Prostate gland (tissue), 2 donors: ENCODE measurements at regions not wholly inside any gene's neighbourhood (a gene's known extent, or its start where the extent isn't known, plus 50 kb on each side); places are given as distances from the start of the nearest gene placed in this dataset.

Experiments
- CTCF ChIP-seq, 4 experiments: fragments of 200-600 bp in 2 of 4; fragments of 450-650 bp in 2 of 4; sonication (generic) in 2 of 4; IDR thresholded peaks; 1 replicate in 3 of 4; 2 replicates in 1 of 4; pipeline ENCODE4 v1.5.1; 2016 to 2019; ENCODE audit warnings: antibody characterized with exemption in 4 of 4, mild to moderate bottlenecking in 2 of 4, moderate library complexity in 2 of 4
- POLR2A ChIP-seq: fragments of 450-650 bp; IDR thresholded peaks from one replicate; pipeline ENCODE4 v1.6.1; 2016; ENCODE audit warnings: antibody characterized with exemption, mild to moderate bottlenecking
- POLR2AphosphoS5 ChIP-seq: sonication (generic); formaldehyde crosslinking; IDR thresholded peaks from one replicate; pipeline ENCODE4 v1.6.1; 2017; ENCODE audit warnings: antibody characterized with exemption

DNA sequence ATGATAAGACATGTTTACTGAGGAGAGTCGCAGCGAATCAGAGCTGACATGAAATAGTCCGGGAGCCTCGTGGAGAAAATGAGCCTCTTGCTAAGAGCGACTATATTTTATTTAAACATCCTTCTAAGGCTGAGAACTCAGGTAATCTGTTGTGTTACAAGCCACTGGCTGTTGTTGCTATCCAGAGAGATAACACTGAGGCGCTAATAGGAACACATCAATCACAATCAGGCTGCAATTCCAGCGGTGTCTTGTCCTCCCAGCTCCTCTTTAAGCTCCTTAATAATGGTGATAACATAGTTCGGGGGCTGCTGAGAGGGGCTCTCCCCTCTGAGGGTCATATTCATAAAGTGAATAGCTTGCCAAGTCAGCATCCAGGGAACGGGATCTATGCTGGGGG lies 95.1 kb downstream of the INSIG2 start:
- TF ChIP-seq POLR2A (no peak), CTCF (IDR thresholded peaks at IDR 0.05) (no peak), POLR2AphosphoS5 (no peak)
